SJSA1 (cell line): ENCODE measurements at regions not wholly inside any gene's neighbourhood (a gene's known extent, or its start where the extent isn't known, plus 50 kb on each side); places are given as distances from the start of the nearest gene placed in this dataset.

Source experiments
- DNase-seq, 2 experiments: peaks; one replicate each; pipeline ENCODE4 v3.0.0-alpha.2; 2015 to 2020; ENCODE audit warnings: low spot score in 2 of 2, low read depth in 1 of 2
- H3K27ac ChIP-seq: fragments of 250-450 bp; sonication (Bioruptor Pico); 2 replicates; pipeline ENCODE4 v1.5.1; 2020; ENCODE audit warnings: mild to moderate bottlenecking, moderate library complexity
- H3K27me3 ChIP-seq: fragments of 250-450 bp; sonication (Bioruptor Pico); replicated peaks from 2 replicates; pipeline ENCODE4 v1.5.1; 2020; ENCODE audit warnings: mild to moderate bottlenecking, moderate library complexity
- H3K36me3 ChIP-seq: fragments of 250-450 bp; sonication (Bioruptor Pico); 2 replicates; pipeline ENCODE4 v1.5.1; 2020; ENCODE audit warnings: mild to moderate bottlenecking
- H3K4me1 ChIP-seq: fragments of 250-450 bp; sonication (Bioruptor Pico); replicated peaks from 2 replicates; pipeline ENCODE4 v1.6.1; 2021; ENCODE audit warnings: mild to moderate bottlenecking
- H3K4me3 ChIP-seq: fragments of 250-450 bp; sonication (Bioruptor Pico); 2 replicates; pipeline ENCODE4 v1.5.1; 2020; ENCODE audit warnings: mild to moderate bottlenecking
- H3K9me3 ChIP-seq: fragments of 250-450 bp; sonication (Bioruptor Pico); replicated peaks from 2 replicates; pipeline ENCODE4 v1.5.1; 2020; ENCODE audit warnings: mild to moderate bottlenecking

DNA sequence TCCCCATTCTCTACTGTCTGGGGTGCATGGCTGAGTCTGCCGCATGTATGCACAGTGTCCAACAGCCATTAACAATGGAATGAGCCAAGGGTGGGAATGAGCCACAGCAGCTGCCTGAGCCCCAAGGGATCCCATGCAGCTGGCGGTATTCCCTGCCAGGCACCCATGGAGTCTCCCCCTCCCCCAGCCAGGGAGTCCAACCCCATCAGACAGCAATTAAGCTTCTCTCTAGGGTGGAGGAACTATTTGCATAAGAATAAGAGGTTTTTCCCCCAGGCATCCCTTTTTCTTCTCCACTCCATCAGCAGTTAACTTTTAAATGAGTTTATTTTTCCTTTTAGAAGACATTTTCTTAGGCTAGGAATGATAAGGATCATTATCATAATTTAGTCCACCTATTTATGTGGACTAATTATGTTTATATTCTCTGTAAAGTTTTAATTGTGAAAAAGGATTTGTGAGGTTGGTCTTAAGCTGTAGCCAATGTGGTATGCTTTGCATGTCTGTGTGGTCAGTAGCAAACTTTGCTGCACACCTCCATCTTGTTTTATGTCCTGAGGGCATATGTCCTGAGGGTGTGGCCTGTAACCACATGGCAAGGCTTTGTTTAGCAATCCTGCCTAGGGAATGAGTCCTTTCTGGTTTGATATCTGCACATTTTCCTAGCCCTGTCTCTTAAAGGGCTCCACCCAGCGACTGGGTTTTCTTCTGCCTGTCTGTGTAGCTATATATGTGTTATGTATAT lies 158.9 kb upstream of the OLIG3 start:
- Histone ChIP-seq H3K36me3 (no peaks in the 10 kb centered on the region), H3K9me3 (no peaks in the 10 kb centered on the region), H3K27me3 (no peaks in the 10 kb centered on the region), H3K27ac (no peak overlapping the region), H3K4me1 (peaks cover 9% of the 10 kb centered on the region; the same call in 1 of the 2 replicates), H3K4me3 (no peak overlapping the region)
- no peak for DNase-seq

DNA sequence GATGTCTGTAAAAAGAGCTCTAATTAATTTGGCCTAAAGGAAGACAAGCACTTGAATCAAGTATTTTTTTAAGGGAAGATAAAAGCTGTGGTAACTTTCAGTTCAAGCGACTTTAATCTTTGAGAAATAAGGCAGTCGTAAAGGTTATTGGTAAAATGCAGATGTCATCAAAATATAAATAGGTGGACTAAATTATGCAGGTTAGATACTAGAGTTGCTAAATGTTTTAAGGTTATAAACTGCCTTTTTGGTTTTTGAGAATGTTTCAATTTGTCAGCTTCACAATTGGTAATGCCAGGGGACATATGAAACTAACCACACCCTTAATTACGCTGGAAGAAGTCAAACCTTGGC lies 159.5 kb upstream of the OLIG3 start:
- Histone ChIP-seq H3K27me3 (no peaks in the 10 kb centered on the region), H3K4me3 (no peak overlapping the region), H3K36me3 (no peaks in the 10 kb centered on the region), H3K27ac (no peak overlapping the region), H3K4me1 (0 out of 2 replicates have a peak, but pooled peaks cover 5% of the 10 kb centered on the region), H3K9me3 (no peaks in the 10 kb centered on the region)
- no peak for DNase-seq

DNA sequence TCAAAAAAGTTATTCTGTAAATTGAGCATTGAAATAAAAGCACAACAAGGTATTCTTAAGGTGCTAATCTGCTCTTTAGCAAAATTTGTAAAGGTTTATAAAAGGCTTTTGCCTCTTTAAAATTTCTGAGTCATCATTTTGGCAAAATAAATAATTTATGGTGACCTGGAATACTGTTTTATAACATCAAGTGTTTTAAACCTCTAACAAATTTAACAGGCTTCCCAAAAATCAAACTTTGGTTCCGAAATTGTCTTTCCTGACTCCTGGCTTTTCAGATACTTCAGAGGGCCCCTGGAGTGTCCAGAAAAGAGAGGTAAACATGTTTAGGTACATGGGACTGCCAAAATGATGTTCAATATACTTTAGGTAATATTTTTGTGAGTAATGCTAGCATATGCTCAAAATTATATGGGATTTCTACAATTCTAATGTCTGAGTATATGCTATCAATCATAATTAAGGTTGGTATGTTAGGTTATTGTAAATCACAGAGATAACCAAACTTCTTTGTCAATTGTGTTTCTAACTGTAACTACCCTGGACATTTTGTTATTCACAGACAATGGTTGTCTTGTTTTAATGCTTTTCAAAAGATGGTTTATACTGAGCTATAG lies 160.3 kb upstream of the OLIG3 start:
- H3K27ac ChIP-seq: no peak overlapping the region
- DNase-seq: no peak

DNA sequence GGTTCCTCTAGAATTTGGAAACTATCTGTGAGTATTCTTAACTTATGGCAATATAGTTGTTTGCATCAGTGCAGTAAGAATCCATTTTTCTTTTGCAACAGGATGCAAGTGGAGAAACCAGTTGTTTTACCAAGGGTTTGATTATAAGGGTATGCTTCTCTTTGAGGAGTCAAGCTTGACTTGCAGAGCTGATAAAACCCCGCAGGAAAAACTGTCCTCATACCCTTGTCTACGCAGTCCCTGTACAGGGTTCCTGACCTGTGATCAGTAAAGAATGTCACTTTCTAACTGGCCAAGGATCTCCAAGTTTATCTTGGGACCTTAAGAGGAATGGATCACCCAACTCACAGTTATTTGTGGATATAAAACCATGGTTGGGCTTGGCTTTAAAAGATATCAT lies 161.1 kb upstream of the OLIG3 start:
- no peak for DNase-seq

More for the DNA sequence above, 160.3 kb upstream of the OLIG3 start:
- no peak overlapping the region for H3K4me3 ChIP-seq
- H3K27me3 ChIP-seq: no peaks in the 10 kb centered on the region
- H3K9me3 ChIP-seq: no peaks in the 10 kb centered on the region
- no peaks in the 10 kb centered on the region for H3K36me3 ChIP-seq
- 0 out of 2 replicates have a peak, but pooled peaks cover 5% of the 10 kb centered on the region for H3K4me1 ChIP-seq

DNA sequence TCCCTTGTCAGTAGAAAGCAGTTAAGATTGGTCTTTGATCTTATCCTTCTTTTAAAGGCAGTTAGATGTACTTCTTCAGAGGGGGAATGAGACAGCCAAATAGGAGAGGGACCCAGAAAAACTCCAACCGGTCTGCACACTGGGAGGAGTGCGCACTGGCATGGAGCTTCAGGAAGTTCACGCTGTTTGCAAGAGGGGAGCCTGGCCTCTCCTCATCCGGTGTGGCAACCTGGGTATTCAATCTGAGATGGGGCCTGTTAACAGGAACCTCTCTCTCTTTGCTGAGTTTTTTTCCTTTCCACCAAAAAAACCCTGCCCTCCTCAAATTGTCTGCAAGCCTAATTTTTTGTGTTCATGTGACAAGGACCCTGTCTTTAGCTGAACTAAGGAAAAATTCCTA lies 162.5 kb upstream of the OLIG3 start:
- H3K4me3 ChIP-seq: no peak overlapping the region
- no peak overlapping the region for H3K27ac ChIP-seq
- 0 out of 2 replicates have a peak, but pooled peaks cover 5% of the 10 kb centered on the region for H3K4me1 ChIP-seq
- no peaks in the 10 kb centered on the region for H3K36me3 ChIP-seq
- H3K9me3 ChIP-seq: no peaks in the 10 kb centered on the region
- DNase-seq: no peak
- H3K27me3 ChIP-seq: no peaks in the 10 kb centered on the region

More for the DNA sequence above, 161.1 kb upstream of the OLIG3 start:
- Histone ChIP-seq H3K9me3 (no peaks in the 10 kb centered on the region), H3K4me1 (0 out of 2 replicates have a peak, but pooled peaks cover 5% of the 10 kb centered on the region), H3K27ac (no peak overlapping the region), H3K4me3 (no peak overlapping the region), H3K27me3 (no peaks in the 10 kb centered on the region), H3K36me3 (no peaks in the 10 kb centered on the region)

DNA sequence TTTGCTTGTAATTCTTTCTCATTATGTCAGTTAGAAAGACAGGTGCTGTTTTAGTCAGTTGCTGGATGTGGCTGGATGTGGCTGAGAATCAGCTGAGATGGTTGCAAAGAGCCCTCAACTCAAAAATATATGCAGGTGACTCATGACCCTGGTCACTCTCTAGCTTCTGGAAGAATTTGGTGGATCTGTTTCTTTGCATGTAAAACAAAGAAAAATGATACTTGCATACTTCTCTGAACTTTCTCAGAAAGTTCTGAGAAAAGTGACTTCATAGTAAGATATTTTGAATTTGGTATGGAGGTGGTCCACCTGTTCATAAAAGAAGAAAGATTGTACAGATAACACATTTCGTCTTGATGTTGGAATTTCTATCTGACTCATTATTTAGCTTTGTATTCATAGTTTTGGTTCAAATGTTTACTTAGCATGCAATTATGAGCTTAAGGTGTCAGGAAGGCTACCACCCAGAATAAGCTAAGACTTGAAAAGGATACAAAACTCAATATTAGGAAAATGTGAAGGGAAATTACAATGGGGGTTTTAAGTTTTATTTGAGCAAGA lies 163.2 kb upstream of the OLIG3 start:
- no peak for DNase-seq
- no peak overlapping the region for H3K27ac ChIP-seq

DNA sequence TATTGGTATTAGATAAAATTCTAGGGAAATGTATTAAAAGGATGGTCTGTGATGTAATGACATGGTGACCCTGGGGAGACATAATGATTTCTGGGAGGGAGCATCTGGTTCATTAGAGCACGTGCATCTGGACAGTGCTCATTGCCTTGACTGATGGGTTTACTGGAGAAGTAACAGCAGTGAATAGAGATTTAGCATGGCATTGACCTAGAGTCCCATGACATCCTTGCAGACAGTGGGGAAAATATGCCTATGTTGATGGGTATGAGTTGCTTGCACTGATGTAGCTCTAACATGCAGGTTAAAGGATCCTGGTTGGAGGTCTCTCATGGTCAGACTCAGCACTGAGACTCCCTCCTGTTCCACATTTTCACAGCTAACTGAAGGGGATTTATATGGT lies 164.1 kb upstream of the OLIG3 start:
- DNase-seq: no peak
- Histone ChIP-seq H3K4me3 (no peak overlapping the region), H3K9me3 (no peaks in the 10 kb centered on the region), H3K4me1 (0 out of 2 replicates have a peak, but pooled peaks cover 5% of the 10 kb centered on the region), H3K27me3 (no peaks in the 10 kb centered on the region), H3K36me3 (no peaks in the 10 kb centered on the region), H3K27ac (no peak overlapping the region)

More for the DNA sequence above, 163.2 kb upstream of the OLIG3 start:
- Histone ChIP-seq H3K4me1 (0 out of 2 replicates have a peak, but pooled peaks cover 5% of the 10 kb centered on the region), H3K27me3 (no peaks in the 10 kb centered on the region), H3K36me3 (no peaks in the 10 kb centered on the region), H3K9me3 (no peaks in the 10 kb centered on the region), H3K4me3 (no peak overlapping the region)

DNA sequence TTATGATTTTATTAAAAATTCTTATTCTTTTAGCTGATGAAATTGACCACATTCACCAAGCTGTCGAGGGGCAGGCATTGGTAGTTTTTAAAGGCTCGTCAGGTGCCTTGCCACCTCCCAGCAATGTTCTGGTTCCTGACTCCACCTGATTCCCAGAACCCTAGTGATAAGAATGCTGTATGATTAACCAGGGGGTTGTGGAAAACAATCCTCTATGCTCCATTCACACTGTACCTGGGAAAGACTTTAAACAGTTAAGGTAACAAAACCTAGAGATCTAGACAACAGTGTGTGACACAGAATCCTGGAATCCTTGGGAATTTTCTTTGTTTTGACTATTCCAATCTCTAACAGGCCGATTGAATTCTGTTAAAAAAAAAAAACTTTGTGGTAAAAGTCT lies 165.7 kb upstream of the OLIG3 start:
- Histone ChIP-seq H3K36me3 (no peaks in the 10 kb centered on the region), H3K27me3 (no peaks in the 10 kb centered on the region), H3K4me1 (peaks cover 5% of the 10 kb centered on the region; the same call in 1 of the 2 replicates), H3K27ac (no peak overlapping the region), H3K4me3 (no peak overlapping the region), H3K9me3 (no peaks in the 10 kb centered on the region)
- no peak for DNase-seq

DNA sequence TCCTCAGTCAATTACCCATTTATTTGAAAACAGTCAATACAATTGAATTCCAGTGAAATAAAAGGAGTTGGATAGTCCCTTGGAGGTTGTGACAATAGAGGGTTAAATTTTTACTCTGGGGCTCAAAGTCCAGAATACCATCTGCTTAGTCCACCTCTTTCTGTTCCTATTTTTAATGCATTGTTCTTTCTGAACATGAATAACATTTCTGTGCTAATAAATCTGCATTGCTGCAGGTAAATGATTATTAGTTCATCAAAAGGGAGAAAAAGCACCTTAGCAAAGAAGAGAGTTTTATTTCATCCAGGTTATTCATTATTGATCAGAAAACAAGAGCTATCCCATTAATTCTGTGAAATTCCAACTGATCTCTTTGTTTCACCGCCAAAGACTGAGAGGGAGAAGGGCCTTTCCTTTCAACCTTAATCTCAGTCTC lies 166.1 kb upstream of the OLIG3 start:
- Histone ChIP-seq H3K4me1 (peaks cover 9% of the 10 kb centered on the region; the same call in 1 of the 2 replicates), H3K27ac (no peak overlapping the region), H3K36me3 (no peaks in the 10 kb centered on the region), H3K4me3 (no peak overlapping the region), H3K9me3 (no peaks in the 10 kb centered on the region), H3K27me3 (no peaks in the 10 kb centered on the region)
- no peak for DNase-seq

DNA sequence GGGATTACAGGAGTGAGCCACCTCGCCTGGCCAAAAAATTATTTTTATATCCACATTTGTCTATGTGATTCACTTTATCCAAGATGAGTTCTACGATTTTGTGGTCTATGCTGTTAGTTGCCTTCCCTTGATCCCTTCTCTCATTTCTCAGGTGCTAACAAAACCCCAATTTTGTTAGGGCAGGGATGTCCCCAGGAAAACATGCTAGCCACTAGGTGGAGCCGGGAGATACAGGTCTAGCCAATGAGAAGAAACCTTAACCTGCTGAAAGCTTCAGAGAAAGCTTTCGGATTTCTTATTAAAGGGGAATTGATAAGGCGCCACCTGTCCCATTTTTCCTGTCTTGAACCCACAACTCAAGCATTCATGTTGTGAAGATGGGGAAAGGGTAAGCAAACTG lies 167.4 kb upstream of the OLIG3 start:
- no peak for DNase-seq
- H3K36me3 ChIP-seq: no peaks in the 10 kb centered on the region
- no peaks in the 10 kb centered on the region for H3K27me3 ChIP-seq
- H3K9me3 ChIP-seq: no peaks in the 10 kb centered on the region
- no peak overlapping the region for H3K4me3 ChIP-seq
- no peak overlapping the region for H3K27ac ChIP-seq
- peaks cover 14% of the 10 kb centered on the region; the same call in 1 of the 2 replicates for H3K4me1 ChIP-seq

DNA sequence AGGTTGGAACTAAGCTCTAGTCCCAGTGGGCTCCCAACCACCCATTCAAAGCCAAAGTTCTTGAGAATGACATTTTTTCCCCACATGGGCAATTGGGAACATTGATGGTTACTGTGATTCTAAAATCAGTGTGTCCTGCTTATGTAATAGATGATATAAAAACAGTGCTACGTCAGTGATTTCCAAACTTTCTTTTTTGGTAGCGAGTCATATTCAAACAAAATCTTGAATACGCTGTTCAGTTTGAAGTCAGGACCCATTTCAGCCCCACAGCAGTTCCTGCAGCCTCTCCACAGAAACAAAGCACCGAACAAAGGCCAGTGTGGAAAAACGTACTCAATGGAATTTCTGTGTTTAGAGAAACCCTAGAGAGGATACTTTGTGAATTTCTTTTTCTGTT lies 170.0 kb upstream of the OLIG3 start:
- Histone ChIP-seq H3K4me3 (no peak overlapping the region), H3K36me3 (no peaks in the 10 kb centered on the region), H3K9me3 (no peaks in the 10 kb centered on the region), H3K4me1 (peaks cover 9% of the 10 kb centered on the region; the same call in 1 of the 2 replicates), H3K27ac (no peak overlapping the region), H3K27me3 (no peaks in the 10 kb centered on the region)
- DNase-seq: no peak

DNA sequence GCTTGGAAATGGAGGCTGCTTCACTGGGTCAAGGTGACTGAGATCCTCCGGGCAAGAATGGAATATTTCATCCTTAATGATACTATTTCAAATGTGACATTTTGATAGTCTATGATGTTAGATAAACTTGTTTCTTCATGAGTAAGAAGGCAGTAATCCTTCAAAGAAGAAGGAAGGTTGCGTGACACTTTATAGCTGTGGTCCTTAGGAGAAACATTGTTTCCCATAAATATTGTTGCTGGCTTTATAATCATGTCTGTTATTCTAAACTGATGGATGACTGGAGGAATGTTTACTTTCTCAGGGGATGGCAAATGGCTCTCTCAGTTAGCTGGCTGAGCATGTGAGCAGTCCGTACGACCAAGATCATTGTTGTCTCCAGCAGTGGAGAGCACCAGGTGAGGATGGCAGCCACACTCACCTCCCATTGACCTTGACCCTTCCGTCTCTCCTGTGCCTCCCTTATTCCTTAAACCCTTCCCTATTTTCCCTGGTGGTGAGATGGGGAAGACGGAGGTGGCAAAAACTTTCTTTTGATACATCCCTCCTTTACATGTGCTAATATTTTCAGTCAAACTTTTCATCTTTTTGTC lies 171.2 kb upstream of the OLIG3 start:
- Histone ChIP-seq H3K36me3 (no peaks in the 10 kb centered on the region), H3K4me3 (no peak overlapping the region), H3K27me3 (0 out of 2 replicates have a peak, but pooled peaks cover 3% of the 10 kb centered on the region), H3K27ac (no peak overlapping the region), H3K4me1 (peaks cover 9% of the 10 kb centered on the region; the same call in 1 of the 2 replicates), H3K9me3 (no peaks in the 10 kb centered on the region)
- DNase-seq: no peak

DNA sequence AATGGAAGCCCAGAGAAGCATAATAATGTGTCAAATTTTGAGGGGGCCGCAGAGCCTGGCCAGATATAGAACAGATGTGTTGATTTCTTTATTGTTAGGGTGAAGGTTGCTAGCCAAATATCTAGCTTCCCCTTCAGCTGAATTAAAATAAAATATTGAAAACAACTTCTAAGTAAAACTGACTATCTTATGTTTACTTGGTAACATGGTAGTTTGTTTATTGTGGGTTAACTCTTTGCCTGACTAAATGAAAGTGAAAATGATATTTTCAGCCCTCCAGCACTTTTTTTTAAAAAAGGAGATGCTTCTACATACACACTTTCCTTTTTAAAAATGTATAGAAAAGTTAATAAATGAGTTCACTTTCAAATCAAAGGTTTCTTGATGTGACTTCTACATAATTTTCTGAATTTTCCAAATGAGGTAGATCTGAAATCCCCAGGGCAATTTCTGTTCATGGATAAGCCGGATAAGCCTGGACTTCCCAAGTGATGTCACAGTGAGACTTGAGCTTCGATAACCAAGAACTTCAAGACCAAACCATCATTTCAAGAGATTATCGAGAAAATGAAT lies 172.1 kb upstream of the OLIG3 start:
- no peaks in the 10 kb centered on the region for H3K36me3 ChIP-seq
- no peak overlapping the region for H3K27ac ChIP-seq
- H3K4me3 ChIP-seq: no peak overlapping the region
- 0 out of 2 replicates have a peak, but pooled peaks cover 3% of the 10 kb centered on the region for H3K27me3 ChIP-seq
- DNase-seq: no peak
- H3K9me3 ChIP-seq: no peaks in the 10 kb centered on the region
- peaks cover 9% of the 10 kb centered on the region; the same call in 1 of the 2 replicates for H3K4me1 ChIP-seq
